Inflammatory macrophage (primary cell): ENCODE measurements at regions not wholly inside any gene's neighbourhood (a gene's known extent, or its start where the extent isn't known, plus 50 kb on each side); places are given as distances from the start of the nearest gene placed in this dataset.

ENCODE experiments used
- DNase-seq, 2 donors: peaks; one replicate each; pipeline ENCODE4 v3.0.0-alpha.2; 2020 to 2022

DNA sequence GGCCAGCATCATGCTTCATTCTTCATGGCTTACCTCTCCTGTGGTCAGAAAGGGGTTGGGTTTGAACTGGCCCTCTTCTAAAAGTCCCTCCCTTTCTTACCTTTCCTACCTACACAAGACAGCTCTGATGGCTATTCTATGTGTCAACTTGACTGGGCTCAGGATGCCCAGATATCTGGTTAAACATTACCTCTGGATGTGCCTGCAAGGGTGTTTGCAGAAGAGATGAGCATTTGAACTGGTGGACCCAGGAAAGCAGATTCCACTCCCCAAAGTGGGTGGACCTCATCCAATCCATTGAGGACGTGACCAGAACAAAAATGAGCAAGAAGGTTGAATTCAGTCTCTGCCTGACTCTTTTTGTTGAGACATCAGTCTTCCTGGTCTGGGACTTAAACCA lies 79.0 kb upstream of the TCF7L2 start:
- DNase-seq: no peak

DNA sequence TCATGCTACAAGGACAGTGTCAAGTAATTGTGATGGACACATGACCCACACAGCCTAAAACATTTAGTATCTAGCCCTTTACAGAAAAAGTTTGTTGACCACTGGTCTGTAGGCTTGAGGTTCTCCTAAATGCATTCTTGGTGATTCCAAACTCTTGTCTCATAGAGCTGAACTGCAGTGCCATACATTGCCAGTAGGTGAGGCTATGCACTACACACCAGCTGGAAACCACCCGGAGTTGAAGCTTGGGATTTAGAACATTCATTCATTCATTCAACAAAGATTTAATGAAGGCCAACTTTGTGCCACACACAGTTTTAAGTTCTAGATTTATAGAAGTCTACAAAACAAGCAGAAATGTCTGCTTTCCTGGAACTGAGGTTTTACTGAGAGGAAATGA lies 77.3 kb upstream of the TCF7L2 start:
- peak in 1 of 2 donors; percentile 10 for DNase-seq

- no peak for DNase-seq
Observed at GRCh38 chr10:112873541-112873940, 76.5 kb upstream of the TCF7L2 start.

GRCh38 chr10:112874982-112875381 lies 75.1 kb upstream of the TCF7L2 start:
- no peak for DNase-seq

- DNase-seq: peak; percentile 75 to 76
Observed at GRCh38 chr10:112875476-112876267, 74.4 kb upstream of the TCF7L2 start.

- DNase-seq: peak; percentile 48 to 61
Observed at GRCh38 chr10:112880633-112881530, 69.2 kb upstream of the TCF7L2 start.

DNA sequence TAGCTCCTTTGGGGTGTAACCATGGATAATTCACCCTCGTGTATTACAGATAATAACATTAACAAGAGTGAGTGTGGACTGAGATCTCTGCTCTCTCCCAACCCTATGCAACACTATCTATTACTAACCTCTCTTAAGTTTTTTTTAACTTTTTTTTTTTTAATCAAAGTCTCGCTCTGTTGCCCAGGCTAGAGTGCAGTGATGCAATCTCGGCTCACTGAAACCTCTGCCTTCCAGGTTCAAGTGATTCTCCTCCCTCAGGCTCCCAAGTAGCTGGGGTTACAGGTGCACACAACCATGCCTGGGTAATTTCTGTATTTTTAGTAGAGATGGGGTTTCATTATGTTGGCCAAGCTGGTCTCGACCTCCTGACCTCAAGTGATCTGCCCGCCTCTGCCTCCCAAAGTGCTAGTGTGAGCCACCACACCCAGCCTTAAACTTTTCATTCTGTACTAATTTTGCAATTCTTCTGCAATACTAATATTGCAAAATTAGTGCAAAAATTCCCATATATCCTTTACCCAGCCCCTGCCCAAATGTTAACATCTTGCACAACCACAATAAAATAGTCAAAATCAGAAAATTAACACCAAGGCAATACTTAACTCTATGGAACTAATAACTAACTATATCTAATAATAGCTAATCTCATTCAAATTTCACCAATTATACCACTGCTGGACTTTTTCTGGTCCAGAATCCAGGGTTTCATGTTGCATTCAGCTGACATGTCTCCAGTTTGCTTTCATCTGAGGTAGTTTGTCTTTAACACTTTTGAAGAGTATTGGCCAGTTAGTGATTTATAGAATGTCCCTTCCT lies 66.5 kb upstream of the TCF7L2 start:
- peak in 1 of 2 donors; percentile 21 for DNase-seq

DNA sequence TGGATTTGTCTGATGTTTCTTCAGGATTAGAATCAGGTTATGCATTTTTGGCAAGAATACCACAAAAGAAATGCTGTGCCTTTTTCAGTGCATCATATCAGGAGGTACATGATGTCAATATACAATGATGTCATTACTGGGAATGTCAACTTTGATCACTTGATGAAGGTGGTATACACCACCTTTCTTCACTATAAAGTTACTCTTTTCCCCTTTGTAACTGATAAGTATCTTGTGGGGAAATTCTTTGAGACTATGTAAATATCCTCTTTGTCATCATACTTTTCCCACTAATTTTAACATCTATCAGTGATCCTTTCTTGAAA lies 65.9 kb upstream of the TCF7L2 start:
- no peak for DNase-seq

DNA sequence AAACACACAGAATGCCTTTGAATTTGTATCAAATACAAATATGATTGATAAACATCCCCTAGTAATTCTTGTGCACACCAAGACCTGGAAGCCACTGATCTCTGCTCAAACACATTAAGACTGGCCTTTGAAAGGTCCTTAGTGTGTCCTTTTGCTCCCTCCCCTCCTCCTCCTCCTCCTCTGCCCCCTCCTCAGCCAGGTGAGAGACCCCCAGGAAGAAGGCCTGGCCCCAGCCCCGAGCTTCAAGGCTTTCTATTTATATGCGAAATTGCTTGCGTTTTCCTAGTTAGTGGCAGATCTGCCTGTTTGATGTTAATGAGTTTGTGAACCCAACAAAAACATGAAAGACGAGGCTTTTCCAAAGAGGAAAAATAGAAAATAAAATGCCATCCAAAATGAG lies 63.6 kb upstream of the TCF7L2 start:
- no peak for DNase-seq

DNA sequence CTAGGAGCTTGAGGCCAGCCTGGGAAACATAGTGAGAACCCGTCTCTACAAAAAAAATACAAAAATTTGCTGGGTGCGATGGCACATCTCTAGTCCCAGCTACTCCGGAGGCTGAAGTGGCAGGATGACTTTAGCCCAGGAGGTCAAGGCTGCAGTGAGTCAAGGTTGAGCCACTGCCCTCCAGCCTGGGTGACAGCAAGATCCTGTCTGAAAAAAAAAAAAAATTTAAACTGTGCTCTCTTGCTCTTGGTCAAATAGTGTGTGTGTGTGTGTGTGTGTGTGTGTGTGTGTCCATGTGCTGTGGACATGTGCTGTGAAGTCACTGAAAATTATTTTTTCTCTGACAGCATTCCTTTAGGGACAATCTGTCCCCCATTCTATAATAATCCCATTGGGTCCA lies 62.1 kb upstream of the TCF7L2 start:
- DNase-seq: no peak

GRCh38 chr10:112895292-112895691 lies 54.8 kb upstream of the TCF7L2 start:
- no peak for DNase-seq

DNA sequence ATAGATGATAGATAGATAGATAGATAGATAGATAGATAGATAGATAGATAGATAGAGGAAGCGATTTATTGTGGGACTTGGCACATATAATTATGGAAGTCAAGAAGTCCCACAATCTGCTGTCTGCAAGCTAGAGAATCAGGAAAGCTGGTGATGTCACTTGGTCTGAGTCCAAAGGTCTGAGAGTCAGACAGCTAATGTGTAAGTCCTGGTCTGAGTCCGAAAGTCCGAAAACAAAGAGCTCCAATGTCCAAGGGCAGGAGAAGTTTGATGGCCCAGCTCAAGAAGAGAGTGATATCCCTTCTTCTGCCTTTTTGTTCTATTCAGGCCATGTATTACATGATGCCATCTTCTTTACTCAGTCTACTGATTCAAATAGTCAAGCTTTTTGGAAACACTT lies 53.8 kb upstream of the TCF7L2 start:
- DNase-seq: no peak

- DNase-seq: no peak
Observed at GRCh38 chr10:112896722-112897121, 53.3 kb upstream of the TCF7L2 start.

DNA sequence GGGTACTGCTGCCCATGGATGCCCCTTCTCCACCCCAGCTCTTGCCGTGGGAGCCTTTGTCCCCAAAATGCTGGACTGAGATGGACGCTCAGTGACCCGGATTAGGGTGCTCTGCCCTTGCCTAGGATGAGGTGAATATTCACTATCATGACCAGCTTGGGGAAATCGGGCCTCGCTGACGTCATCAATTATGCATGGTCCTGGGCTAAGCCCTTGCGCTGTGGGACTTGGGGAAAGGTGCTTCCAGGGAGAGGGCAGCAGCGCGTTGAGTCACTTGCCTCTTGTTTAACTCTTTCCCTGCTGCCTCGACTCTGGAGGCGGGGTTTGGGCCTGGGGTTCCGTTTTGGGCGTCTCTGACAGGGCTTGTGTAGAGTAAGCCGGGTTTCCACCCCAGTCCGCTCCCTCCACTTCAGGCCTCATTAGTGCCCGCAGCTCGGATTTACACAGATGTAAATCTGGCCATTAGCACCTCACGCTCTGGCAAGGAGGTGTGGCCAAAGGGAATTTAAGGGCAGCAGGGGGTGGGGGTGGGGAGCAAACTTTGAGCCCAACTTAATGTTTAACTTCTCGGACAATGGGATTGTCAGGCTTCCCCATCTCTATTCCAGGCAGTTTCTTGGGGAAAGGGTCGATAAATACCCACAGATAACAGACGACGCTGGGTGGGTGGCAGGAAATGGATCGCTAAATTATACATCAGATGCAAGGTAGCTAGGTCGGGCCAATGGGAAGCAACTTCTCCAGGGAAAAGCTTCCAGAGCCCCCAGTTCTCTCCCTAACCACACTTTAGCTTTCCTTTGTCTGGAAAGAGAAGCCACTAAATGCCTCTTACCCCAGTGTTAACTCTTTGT lies 51.3 kb upstream of the TCF7L2 start:
- DNase-seq: no peak

GRCh38 chr10:112899391-112900065 lies 50.5 kb upstream of the TCF7L2 start:
- DNase-seq: peak; percentile 43 to 64
